GM21381 (cell line): ENCODE measurements at regions not wholly inside any gene's neighbourhood (a gene's known extent, or its start where the extent isn't known, plus 50 kb on each side); places are given as distances from the start of the nearest gene placed in this dataset.
A peak's percentile ranks its signal among the peaks of the same experiment; 100 is the strongest.
"Not testable (repeated sequence)": the region's sequence is repeated elsewhere in the genome, so short reads cannot be mapped to it uniquely, and the experiment has no call there.

Source experiments
- ATAC-seq: cut with Tn5 transposase; IDR thresholded peaks from one replicate; pipeline ENCODE4 v1.9.1; 2021; ENCODE audit warnings: mild to moderate bottlenecking, moderate library complexity; ENCODE audit not compliant: unreplicated experiment

GRCh38 chr6:27747637-27748036 lies 164.6 kb downstream of the OR2B2 start:
- no peak for ATAC-seq

GRCh38 chr6:27746860-27747259 lies 165.3 kb downstream of the OR2B2 start:
- not testable (repeated sequence) for ATAC-seq

GRCh38 chr6:27743787-27744186 lies 168.4 kb downstream of the OR2B2 start:
- no peak for ATAC-seq

GRCh38 chr6:27742833-27743573 lies 169.2 kb downstream of the OR2B2 start:
- ATAC-seq: no peak

GRCh38 chr6:27739902-27740301 lies 172.3 kb downstream of the OR2B2 start:
- ATAC-seq: not testable (repeated sequence)

GRCh38 chr6:27736686-27737085 lies 175.5 kb downstream of the OR2B2 start:
- no peak for ATAC-seq

- no peak for ATAC-seq
Measured at GRCh38 chr6:27728442-27728841, 183.8 kb downstream of the OR2B2 start.

GRCh38 chr6:27726619-27727023 lies 185.6 kb downstream of the OR2B2 start:
- no peak for ATAC-seq

- ATAC-seq: no peak
Measured at GRCh38 chr6:27720607-27721580, 191.3 kb downstream of the OR2B2 start.

GRCh38 chr6:27719039-27719438 lies 193.2 kb downstream of the OR2B2 start:
- ATAC-seq: not testable (repeated sequence)

- ATAC-seq: no peak
Measured at GRCh38 chr6:27706431-27706830, 205.8 kb downstream of the OR2B2 start.

GRCh38 chr6:27700337-27700736 lies 211.9 kb downstream of the OR2B2 start:
- ATAC-seq: no peak

GRCh38 chr6:27694547-27694874 lies 217.7 kb downstream of the OR2B2 start:
- ATAC-seq: peak; percentile 14

- ATAC-seq: peak; percentile 56
Measured at GRCh38 chr6:27693766-27694546, 218.2 kb downstream of the OR2B2 start.

GRCh38 chr6:27692133-27692532 lies 219.2 kb upstream of the ZNF184 start:
- not testable (repeated sequence) for ATAC-seq

GRCh38 chr6:27688014-27688586 lies 215.2 kb upstream of the ZNF184 start:
- ATAC-seq: peak; percentile 45

GRCh38 chr6:27687154-27688013 lies 214.5 kb upstream of the ZNF184 start:
- ATAC-seq: peak; percentile 71

- no peak for ATAC-seq
Measured at GRCh38 chr6:27685279-27685678, 212.4 kb upstream of the ZNF184 start.

- no peak for ATAC-seq
Measured at GRCh38 chr6:27684264-27685211, 211.6 kb upstream of the ZNF184 start.
